WTC11 (cell line): ENCODE measurements at regions not wholly inside any gene's neighbourhood (a gene's known extent, or its start where the extent isn't known, plus 50 kb on each side); places are given as distances from the start of the nearest gene placed in this dataset.
A peak's percentile ranks its signal among the peaks of the same experiment; 100 is the strongest.

Source experiments
- ATAC-seq: fragments of 200-7000 bp; cut with Tn5 transposase; 2 replicates; pipeline ENCODE4 v1.10.0; 2021; ENCODE audit warnings: mild to moderate bottlenecking, moderate library complexity
- CTCF ChIA-PET: fragments of 300-600 bp; sonication (Branson Sonifier 250); formaldehyde crosslinking; loops from one replicate; lab custom pipeline; 2021; ENCODE audit warnings: antibody characterized with exemption; lab: Charles Lee
- POLR2A ChIA-PET: fragments of 350-600 bp; sonication (Branson Sonifier 250); formaldehyde crosslinking; loops from one replicate; lab custom pipeline; 2021; ENCODE audit warnings: antibody characterized with exemption; lab: Charles Lee
- DNase-seq: peaks from one replicate; pipeline ENCODE4 v3.0.0; 2021; ENCODE audit warnings: low spot score
- H3K27ac Mint-ChIP-seq: 2 replicates; pipeline ENCODE4 v1.8.0; 2021; ENCODE audit warnings: mixed read lengths
- H3K27me3 Mint-ChIP-seq: 2 replicates; pipeline ENCODE4 v1.8.0; 2021; ENCODE audit warnings: low read depth, mild to moderate bottlenecking, moderate library complexity, mixed read lengths
- H3K36me3 Mint-ChIP-seq: 2 replicates; pipeline ENCODE4 v1.8.0; 2021; ENCODE audit warnings: mixed read lengths
- H3K4me1 Mint-ChIP-seq: 2 replicates; pipeline ENCODE4 v1.8.0; 2022; ENCODE audit warnings: mixed read lengths
- H3K4me3 Mint-ChIP-seq: 2 replicates; pipeline ENCODE4 v1.8.0; 2021; ENCODE audit warnings: mild to moderate bottlenecking, moderate library complexity, mixed read lengths
- H3K9me3 Mint-ChIP-seq: 2 replicates; pipeline ENCODE4 v1.8.0; 2021; ENCODE audit warnings: mixed read lengths
- ARID4B ChIP-seq: sonication (generic); formaldehyde crosslinking; IDR thresholded peaks from 2 replicates; pipeline ENCODE4 v1.8.0; 2023; ENCODE audit warnings: missing genetic modification reagents, mild to moderate bottlenecking, borderline replicate concordance
- CTCF ChIP-seq: fragments of 200-600 bp; IDR thresholded peaks from 2 replicates; pipeline ENCODE4 v1.8.0; 2022; ENCODE audit warnings: antibody characterized with exemption
- E2F4 ChIP-seq: sonication (generic); formaldehyde crosslinking; IDR thresholded peaks from 2 replicates; pipeline ENCODE4 v1.8.1; 2022; ENCODE audit warnings: low read depth, mild to moderate bottlenecking, moderate library complexity, missing genetic modification reagents, borderline replicate concordance
- EMX1 ChIP-seq: fragments of 250-450 bp; sonication (Bioruptor Pico); IDR thresholded peaks from 2 replicates; pipeline ENCODE4 v1.8.0; 2021; ENCODE audit warnings: mild to moderate bottlenecking
- FOXJ3 ChIP-seq: sonication (generic); formaldehyde crosslinking; IDR thresholded peaks from 2 replicates; pipeline ENCODE4 v1.9.0; 2021; ENCODE audit warnings: missing genetic modification reagents, mild to moderate bottlenecking, borderline replicate concordance
- GRHL2 ChIP-seq: fragments of 250-450 bp; sonication (Bioruptor Pico); IDR thresholded peaks from 2 replicates; pipeline ENCODE4 v1.8.0; 2022; ENCODE audit warnings: mild to moderate bottlenecking, moderate library complexity; ENCODE audit not compliant: insufficient replicate concordance, severe bottlenecking
- IRF2 ChIP-seq: sonication (generic); formaldehyde crosslinking; IDR thresholded peaks from 2 replicates; pipeline ENCODE4 v1.8.0; 2022; ENCODE audit warnings: low read depth, missing genetic modification reagents, borderline replicate concordance
- JAZF1 ChIP-seq: fragments of 250-450 bp; sonication (Bioruptor Pico); IDR thresholded peaks from 2 replicates; pipeline ENCODE4 v1.9.0; 2021; ENCODE audit warnings: moderate library complexity, mild to moderate bottlenecking, inconsistent platforms
- NR1H2 ChIP-seq: sonication (generic); formaldehyde crosslinking; IDR thresholded peaks from 2 replicates; pipeline ENCODE4 v1.9.0; 2021; ENCODE audit warnings: mild to moderate bottlenecking, moderate library complexity, missing genetic modification reagents
- NR3C1 ChIP-seq: sonication (generic); formaldehyde crosslinking; conservative IDR thresholded peaks from 2 replicates; pipeline ENCODE4 v1.8.1; 2023; ENCODE audit warnings: low read depth, mild to moderate bottlenecking, missing genetic modification reagents
- USF2 ChIP-seq: sonication (generic); formaldehyde crosslinking; IDR thresholded peaks from 2 replicates; pipeline ENCODE4 v1.8.1; 2023; ENCODE audit warnings: mild to moderate bottlenecking, missing genetic modification reagents, moderate library complexity
- ZBTB43 ChIP-seq: sonication (generic); formaldehyde crosslinking; IDR thresholded peaks from 2 replicates; pipeline ENCODE4 v1.8.1; 2023; ENCODE audit warnings: mild to moderate bottlenecking, missing genetic modification reagents
- ZMAT4 ChIP-seq: fragments of 250-450 bp; sonication (Bioruptor Pico); IDR thresholded peaks from 2 replicates; pipeline ENCODE4 v1.9.0; 2021; ENCODE audit warnings: mild to moderate bottlenecking

- CTCF ChIA-PET, result interaction anchor here (1.9 kb wide), 1 partner anchor 11 kb away, joined by 4 read pairs; no protein-coding TSS in a partner anchor
- ATAC-seq (no peak), DNase-seq (no peak)
Observed at GRCh38 chr6:19013026-19013705, 626.0 kb downstream of the RNF144B start.

GRCh38 chr6:19024737-19025136, 637.6 kb downstream of the RNF144B start:
- POLR2A ChIA-PET, result interaction anchor here (0.6 kb wide), 1 partner anchor 899 kb away, joined by 3 read pairs; no protein-coding TSS in a partner anchor
- DNase-seq (peak; percentile 43), ATAC-seq (peak; percentile 92)
- no peak for TF ChIP-seq FOXJ3 (CRISPR knock-in tag)
- TF ChIP-seq CTCF, result peak; percentile 18
- Mint-ChIP-seq H3K4me3 (no peak overlapping the region), H3K4me1 (peaks cover 6% of the 10 kb centered on the region), H3K36me3 (no peaks in the 10 kb centered on the region), H3K27ac (no peak overlapping the region), H3K27me3 (no peaks in the 10 kb centered on the region), H3K9me3 (no peaks in the 10 kb centered on the region)
- CTCF ChIA-PET, result interaction anchor here (0.5 to 4.2 kb wide), 56 partner anchors 9 to 1281 kb away, joined by 3 to 38 read pairs (median 4); no protein-coding TSS in a partner anchor

More at GRCh38 chr6:19013026-19013705, 626.0 kb downstream of the RNF144B start:
- POLR2A ChIA-PET, result no interaction called here
- H3K27me3 Mint-ChIP-seq, result no peaks in the 10 kb centered on the region
- H3K27ac Mint-ChIP-seq, result no peak overlapping the region
- H3K4me3 Mint-ChIP-seq, result no peak overlapping the region
- no peaks in the 10 kb centered on the region for H3K36me3 Mint-ChIP-seq
- TF ChIP-seq JAZF1 (CRISPR knock-in tag) (no peak), ZBTB43 (no peak), GRHL2 (CRISPR knock-in tag) (no peak), EMX1 (CRISPR knock-in tag) (no peak), NR3C1 (CRISPR knock-in tag) (no peak), IRF2 (CRISPR knock-in tag) (no peak)
- H3K9me3 Mint-ChIP-seq, result no peaks in the 10 kb centered on the region
- no peaks in the 10 kb centered on the region for H3K4me1 Mint-ChIP-seq

GRCh38 chr6:19028201-19028600, 641.1 kb downstream of the RNF144B start:
- ATAC-seq, result no peak
- ChIA-PET POLR2A (no interaction called here), CTCF (interaction anchor here (1.1 kb wide), 1 partner anchor 31 kb away, joined by 3 read pairs; no protein-coding TSS in a partner anchor)
- Mint-ChIP-seq H3K27ac (no peak overlapping the region), H3K4me1 (peaks cover 11% of the 10 kb centered on the region), H3K27me3 (no peaks in the 10 kb centered on the region), H3K36me3 (no peaks in the 10 kb centered on the region), H3K4me3 (no peak overlapping the region), H3K9me3 (no peaks in the 10 kb centered on the region)
- no peak for DNase-seq
- TF ChIP-seq E2F4 (CRISPR knock-in tag) (no peak), ARID4B (no peak), ZMAT4 (CRISPR knock-in tag) (no peak), NR1H2 (CRISPR knock-in tag) (no peak), CTCF (no peak), USF2 (CRISPR knock-in tag) (no peak)
